ENCODE measurements at regions not wholly inside any gene's neighbourhood (a gene's known extent, or its start where the extent isn't known, plus 50 kb on each side); places are given as distances from the start of the nearest gene placed in this dataset.

DNA sequence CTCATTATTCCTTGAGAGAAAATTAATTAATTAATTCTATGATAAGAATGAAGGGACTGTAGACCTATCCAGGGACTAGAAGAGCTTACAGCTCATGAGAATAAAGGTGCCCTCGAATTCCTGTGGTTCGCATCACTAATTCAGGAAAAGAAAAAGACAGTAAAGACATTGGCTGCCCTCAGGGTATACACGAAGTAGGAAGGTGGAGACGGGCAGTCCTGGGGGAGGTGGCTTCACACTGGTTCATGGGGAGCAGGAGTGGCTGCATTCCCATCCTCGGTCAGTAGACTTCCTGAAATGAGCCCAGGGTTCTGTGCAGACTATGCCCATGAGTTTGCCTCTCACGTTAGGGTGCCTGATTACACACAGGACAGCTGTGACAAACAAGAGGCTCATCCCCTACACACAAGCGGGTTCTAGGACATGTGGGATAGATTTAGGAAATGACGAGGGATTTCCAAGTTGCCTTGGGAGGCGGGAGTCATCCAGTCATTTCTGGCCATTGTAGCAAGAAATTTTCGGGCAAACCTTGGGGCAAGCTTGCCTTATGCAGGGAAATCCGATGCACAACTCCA is 282.2 kb downstream of the CYP26B1 start:
- H3K4me3 ChIP-seq (ENCODE audit: low read depth, low read length) = no peak overlapping the region
- TF ChIP-seq, protein P1, sequence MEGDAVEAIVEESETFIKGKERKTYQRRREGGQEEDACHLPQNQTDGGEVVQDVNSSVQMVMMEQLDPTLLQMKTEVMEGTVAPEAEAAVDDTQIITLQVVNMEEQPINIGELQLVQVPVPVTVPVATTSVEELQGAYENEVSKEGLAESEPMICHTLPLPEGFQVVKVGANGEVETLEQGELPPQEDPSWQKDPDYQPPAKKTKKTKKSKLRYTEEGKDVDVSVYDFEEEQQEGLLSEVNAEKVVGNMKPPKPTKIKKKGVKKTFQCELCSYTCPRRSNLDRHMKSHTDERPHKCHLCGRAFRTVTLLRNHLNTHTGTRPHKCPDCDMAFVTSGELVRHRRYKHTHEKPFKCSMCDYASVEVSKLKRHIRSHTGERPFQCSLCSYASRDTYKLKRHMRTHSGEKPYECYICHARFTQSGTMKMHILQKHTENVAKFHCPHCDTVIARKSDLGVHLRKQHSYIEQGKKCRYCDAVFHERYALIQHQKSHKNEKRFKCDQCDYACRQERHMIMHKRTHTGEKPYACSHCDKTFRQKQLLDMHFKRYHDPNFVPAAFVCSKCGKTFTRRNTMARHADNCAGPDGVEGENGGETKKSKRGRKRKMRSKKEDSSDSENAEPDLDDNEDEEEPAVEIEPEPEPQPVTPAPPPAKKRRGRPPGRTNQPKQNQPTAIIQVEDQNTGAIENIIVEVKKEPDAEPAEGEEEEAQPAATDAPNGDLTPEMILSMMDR (IDR thresholded peaks at IDR 0.05; ENCODE audit: low read depth, low read length, missing control alignments) = no peak
- no peak for DNase-seq (ENCODE audit: low read depth)

DNA sequence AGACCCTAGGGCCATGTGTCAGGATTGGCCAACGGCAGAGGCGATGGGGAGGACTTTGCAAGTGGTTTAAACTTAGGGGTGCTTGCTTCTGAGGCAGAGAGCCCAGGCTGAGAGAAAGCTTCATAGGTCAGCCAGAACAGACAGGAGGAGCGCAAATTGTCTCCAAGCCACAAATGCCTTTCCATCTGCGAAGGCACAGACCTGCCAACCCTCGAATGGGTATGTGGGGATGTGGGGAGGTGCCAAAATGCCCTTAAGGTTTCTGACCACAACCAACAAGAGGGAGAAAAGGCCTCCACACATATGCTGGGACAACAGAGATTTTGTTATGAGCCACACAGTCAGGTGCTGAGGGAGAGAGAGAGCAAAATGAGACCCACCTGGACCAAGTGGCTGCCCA is 283.6 kb downstream of the CYP26B1 start:
- no peak for DNase-seq (ENCODE audit: low read depth)
- no peak overlapping the region for H3K4me3 ChIP-seq (ENCODE audit: low read depth, low read length)

DNA sequence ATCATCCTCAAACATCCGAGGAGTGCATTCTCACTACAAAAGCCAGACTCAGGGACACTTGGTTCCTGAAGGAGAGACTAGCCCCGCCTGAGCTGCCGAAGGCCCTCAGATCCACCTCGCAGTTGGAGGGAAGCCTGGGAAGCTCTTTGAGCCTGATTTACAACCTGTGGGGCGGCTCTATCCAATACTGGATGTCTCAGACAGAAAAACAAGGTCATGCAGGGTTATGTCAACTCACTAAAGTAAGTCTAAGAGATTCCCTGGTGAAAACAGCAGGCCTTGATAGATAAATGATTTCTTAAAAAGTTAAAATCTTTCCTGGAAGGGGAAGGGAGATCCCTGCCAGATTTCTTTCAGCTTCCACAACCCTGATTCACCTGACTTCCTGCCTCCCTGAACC is 284.3 kb downstream of the CYP26B1 start:
- H3K4me3 ChIP-seq (ENCODE audit: low read depth, low read length) = no peak overlapping the region
- no peak for DNase-seq (ENCODE audit: low read depth)
- TF ChIP-seq, protein P1 (IDR thresholded peaks at IDR 0.05; ENCODE audit: low read depth, low read length, missing control alignments) = no peak

More for the DNA sequence above, 283.6 kb downstream of the CYP26B1 start:
- TF ChIP-seq, protein P1 (IDR thresholded peaks at IDR 0.05; ENCODE audit: low read depth, low read length, missing control alignments) = no peak

DNA sequence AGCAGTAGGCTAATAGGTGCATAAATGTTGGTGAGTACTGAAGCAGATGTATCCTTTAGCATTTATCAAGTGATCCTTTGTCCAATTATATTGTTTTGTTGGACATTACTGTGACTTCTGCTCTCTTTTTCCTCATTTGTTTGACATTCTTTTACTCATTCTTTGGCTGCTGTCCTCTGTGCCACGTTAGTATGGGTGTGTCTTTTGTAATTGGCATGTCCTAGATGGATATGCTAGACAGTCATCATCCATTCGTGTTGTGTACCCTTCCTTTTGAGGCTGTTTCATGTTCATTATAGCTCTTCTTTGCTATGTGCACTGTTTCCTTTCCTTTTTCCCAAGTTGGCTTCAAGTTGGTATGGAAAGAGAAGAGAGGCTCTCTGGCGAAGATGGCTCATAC is 284.7 kb downstream of the CYP26B1 start:
- DNase-seq (ENCODE audit: low read depth) = no peak
- TF ChIP-seq, protein P1 (IDR thresholded peaks at IDR 0.05; ENCODE audit: low read depth, low read length, missing control alignments) = no peak
- H3K4me3 ChIP-seq (ENCODE audit: low read depth, low read length) = no peak overlapping the region

DNA sequence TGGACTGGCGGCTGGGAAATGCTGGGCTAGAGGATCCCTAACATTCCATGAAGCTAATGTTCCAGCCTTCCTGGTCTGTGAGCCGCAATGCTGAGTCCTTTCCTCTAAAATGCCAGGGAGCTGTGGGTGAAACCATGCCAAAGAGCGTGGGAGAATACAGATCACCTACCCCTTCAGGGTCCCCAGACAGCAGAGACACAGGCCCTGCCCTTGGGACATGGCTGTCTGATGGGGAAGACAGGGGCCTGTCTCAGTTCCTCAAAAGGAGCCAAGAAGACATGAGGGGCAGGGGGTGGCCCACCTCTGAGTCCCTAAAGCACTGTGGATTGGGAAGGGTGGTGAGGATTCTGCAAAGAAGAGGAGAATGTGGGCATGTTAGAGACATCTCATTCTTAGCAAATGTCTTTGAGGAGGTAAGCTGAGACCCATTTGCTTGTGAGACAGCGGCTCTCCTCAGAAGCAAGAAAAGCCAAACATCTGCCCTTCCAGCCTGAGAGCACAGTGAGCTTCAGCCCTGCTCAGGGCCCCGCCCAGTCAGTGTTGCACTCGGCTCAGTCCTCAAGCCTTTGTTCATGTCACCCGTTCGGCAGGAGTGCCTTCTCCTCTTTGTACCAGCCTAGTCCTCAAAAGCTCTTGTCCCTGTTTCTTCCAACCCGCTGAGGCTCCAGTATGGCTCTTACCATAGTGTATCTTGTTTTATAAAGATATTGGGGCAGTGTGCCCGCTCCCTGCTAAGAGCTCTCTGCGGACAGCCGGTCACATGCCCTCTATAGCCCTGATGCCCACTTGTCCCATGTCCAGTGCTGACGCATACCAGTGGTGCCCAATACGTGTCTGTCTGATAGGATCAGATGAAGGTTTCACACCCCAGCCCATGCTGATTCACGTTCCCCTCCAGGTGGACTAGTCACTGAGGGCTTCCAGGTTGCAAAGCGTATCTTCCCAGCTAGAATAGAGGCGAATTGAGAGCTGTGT is 286.2 kb downstream of the CYP26B1 start:
- DNase-seq (ENCODE audit: low read depth) = no peak
- TF ChIP-seq, protein P1 (IDR thresholded peaks at IDR 0.05; ENCODE audit: low read depth, low read length, missing control alignments) = no peak
- H3K4me3 ChIP-seq (ENCODE audit: low read depth, low read length) = no peak overlapping the region

DNA sequence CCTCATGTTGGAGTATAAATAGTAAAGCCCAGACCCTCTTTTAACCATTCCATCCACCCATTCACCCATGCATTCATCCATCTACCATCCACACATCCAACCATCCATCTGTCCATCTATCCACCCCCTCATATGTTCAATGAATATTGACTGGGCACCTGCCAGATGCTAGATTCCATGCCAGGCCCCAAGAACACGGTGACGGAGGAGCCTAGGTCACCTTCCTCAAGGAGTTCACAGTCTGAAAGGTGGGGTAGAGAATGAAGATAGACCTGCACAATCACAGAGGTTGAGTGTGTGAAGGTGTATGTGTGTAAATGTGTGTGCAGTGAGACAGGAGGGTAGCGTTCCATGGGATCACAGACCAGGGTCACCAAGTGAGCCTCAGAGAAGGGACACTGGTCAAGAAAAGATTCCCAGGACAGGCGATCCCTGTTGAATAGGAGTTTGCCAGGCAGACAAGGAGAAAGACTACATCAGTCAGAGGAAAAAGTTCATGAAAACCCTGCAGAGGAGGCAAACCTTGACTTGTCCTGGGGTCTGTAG is 287.2 kb downstream of the CYP26B1 start:
- no peak for DNase-seq (ENCODE audit: low read depth)
- no peak overlapping the region for H3K4me3 ChIP-seq (ENCODE audit: low read depth, low read length)
- TF ChIP-seq, protein P1 (IDR thresholded peaks at IDR 0.05; ENCODE audit: low read depth, low read length, missing control alignments) = no peak
